ENCODE measurements at regions not wholly inside any gene's neighbourhood (a gene's known extent, or its start where the extent isn't known, plus 50 kb on each side); places are given as distances from the start of the nearest gene placed in this dataset.

- BruUV-seq (replicated peaks): no TSS peak
- CTCF ChIA-PET: no interaction called here
- no peaks in the 10 kb centered on the region for H3K36me3 Mint-ChIP-seq (ENCODE audit: insufficient read depth, unreplicated experiment)
- H3K27ac Mint-ChIP-seq (ENCODE audit: unreplicated experiment): no peak overlapping the region
- intact Hi-C loops (cut with micrococcal nuclease; ENCODE audit: unreplicated experiment): no loop called here
- H3K27me3 Mint-ChIP-seq (ENCODE audit: unreplicated experiment): no peaks in the 10 kb centered on the region
- peaks cover 2% of the 10 kb centered on the region for H3K9me3 Mint-ChIP-seq (ENCODE audit: low read depth, unreplicated experiment)
- H3K4me3 Mint-ChIP-seq (ENCODE audit: low read depth, unreplicated experiment): no peak overlapping the region
- no peak for TF ChIP-seq CTCF (IDR thresholded peaks at IDR 0.05; ENCODE audit: unreplicated experiment)
- H3K4me1 Mint-ChIP-seq (ENCODE audit: low read depth, unreplicated experiment): no peaks in the 10 kb centered on the region
- DNase-seq: no peak
These were observed 622.6 kb downstream of the EPM2A start for GRCh38 chr6:145112711-145113148.

GRCh38 chr6:145115638-145116037, 619.7 kb downstream of the EPM2A start:
- H3K27me3 Mint-ChIP-seq (ENCODE audit: unreplicated experiment): no peaks in the 10 kb centered on the region
- BruUV-seq (replicated peaks): no TSS peak
- no peak overlapping the region for H3K27ac Mint-ChIP-seq (ENCODE audit: unreplicated experiment)
- H3K36me3 Mint-ChIP-seq (ENCODE audit: insufficient read depth, unreplicated experiment): no peaks in the 10 kb centered on the region
- H3K4me1 Mint-ChIP-seq (ENCODE audit: low read depth, unreplicated experiment): no peaks in the 10 kb centered on the region
- no peaks in the 10 kb centered on the region for H3K9me3 Mint-ChIP-seq (ENCODE audit: low read depth, unreplicated experiment)
- H3K4me3 Mint-ChIP-seq (ENCODE audit: low read depth, unreplicated experiment): no peak overlapping the region
- no peak for TF ChIP-seq CTCF (IDR thresholded peaks at IDR 0.05; ENCODE audit: unreplicated experiment)
- CTCF ChIA-PET: no interaction called here
- DNase-seq: no peak
- intact Hi-C loops (cut with micrococcal nuclease; ENCODE audit: unreplicated experiment): no loop called here

GRCh38 chr6:145116591-145117178, 618.6 kb downstream of the EPM2A start:
- TF ChIP-seq CTCF (IDR thresholded peaks at IDR 0.05; ENCODE audit: unreplicated experiment): no peak
- no TSS peak for BruUV-seq (replicated peaks)
- no peak for DNase-seq
- intact Hi-C loops (cut with micrococcal nuclease; ENCODE audit: unreplicated experiment): no loop called here
- Mint-ChIP-seq H3K9me3 (ENCODE audit: low read depth, unreplicated experiment) (no peaks in the 10 kb centered on the region), H3K27ac (ENCODE audit: unreplicated experiment) (no peak overlapping the region), H3K4me3 (ENCODE audit: low read depth, unreplicated experiment) (no peak overlapping the region), H3K27me3 (ENCODE audit: unreplicated experiment) (no peaks in the 10 kb centered on the region), H3K4me1 (ENCODE audit: low read depth, unreplicated experiment) (no peaks in the 10 kb centered on the region), H3K36me3 (ENCODE audit: insufficient read depth, unreplicated experiment) (no peaks in the 10 kb centered on the region)
- CTCF ChIA-PET: no interaction called here

GRCh38 chr6:145118224-145118623, 617.1 kb downstream of the EPM2A start:
- Mint-ChIP-seq H3K9me3 (ENCODE audit: low read depth, unreplicated experiment) (no peaks in the 10 kb centered on the region), H3K4me1 (ENCODE audit: low read depth, unreplicated experiment) (no peaks in the 10 kb centered on the region), H3K4me3 (ENCODE audit: low read depth, unreplicated experiment) (no peak overlapping the region), H3K27me3 (ENCODE audit: unreplicated experiment) (no peaks in the 10 kb centered on the region), H3K36me3 (ENCODE audit: insufficient read depth, unreplicated experiment) (no peaks in the 10 kb centered on the region), H3K27ac (ENCODE audit: unreplicated experiment) (no peak overlapping the region)
- CTCF ChIA-PET: no interaction called here
- no peak for TF ChIP-seq CTCF (IDR thresholded peaks at IDR 0.05; ENCODE audit: unreplicated experiment)
- intact Hi-C loops (cut with micrococcal nuclease; ENCODE audit: unreplicated experiment): no loop called here
- BruUV-seq (replicated peaks): no TSS peak
- DNase-seq: no peak
